Breast epithelium (tissue), 4 donors: ENCODE measurements at regions not wholly inside any gene's neighbourhood (a gene's known extent, or its start where the extent isn't known, plus 50 kb on each side); places are given as distances from the start of the nearest gene placed in this dataset.

Experiments
- DNase-seq, 2 donors: peaks; one replicate each; pipeline ENCODE4 v3.0.0-alpha.2; 2019; ENCODE audit warnings: low spot score in 2 of 2
- H3K27ac ChIP-seq, 2 donors: fragments of 200-600 bp; sonication (generic) in 1 of 2; one replicate each; pipeline ENCODE4 v1.5.1; 2016 to 2019; ENCODE audit warnings: mild to moderate bottlenecking in 1 of 2
- H3K27me3 ChIP-seq, 2 donors: fragments of 200-600 bp; sonication (generic) in 1 of 2; one replicate each; pipeline versions ENCODE4 v1.5.1 to v1.6.0; 2017 to 2019; ENCODE audit warnings: control low read depth in 1 of 2, mild to moderate bottlenecking in 1 of 2
- H3K36me3 ChIP-seq: fragments of 200-600 bp; one replicate; pipeline ENCODE4 v1.5.1; 2019
- H3K4me1 ChIP-seq, 2 donors: fragments of 200-600 bp; sonication (generic); one replicate each; pipeline ENCODE4 v1.5.1; 2016 to 2019; ENCODE audit warnings: control low read depth in 1 of 2
- H3K4me3 ChIP-seq, 3 donors: fragments of 200-600 bp; sonication (generic); 1 replicate in 2 of 3; 2 replicates in 1 of 3; pipeline ENCODE4 v1.5.1; 2016 to 2019; ENCODE audit warnings: mild to moderate bottlenecking in 3 of 3, moderate library complexity in 2 of 3
- H3K9me3 ChIP-seq, 2 donors: fragments of 200-600 bp; sonication (generic) in 1 of 2; one replicate each; pipeline ENCODE4 v1.5.1; 2016 to 2019; ENCODE audit warnings: control low read depth in 1 of 2
- POLR2A ChIP-seq: fragments of 450-650 bp; IDR thresholded peaks from one replicate; pipeline ENCODE4 v1.6.1; 2016; ENCODE audit warnings: antibody characterized with exemption, mild to moderate bottlenecking, moderate library complexity
- POLR2AphosphoS5 ChIP-seq, 3 donors: sonication (generic); formaldehyde crosslinking; IDR thresholded peaks; one replicate each; pipeline ENCODE4 v1.6.1; 2017; ENCODE audit warnings: antibody characterized with exemption in 3 of 3
- intact Hi-C: fragments of 100-400 bp; cut with DNase I; formaldehyde crosslinking; loops from one replicate; pipeline ENCODE4 v1.15.1; 2023; ENCODE audit warnings: low total_unique reads
- TF ChIP-seq, protein P1 (sequence below), 3 donors: fragments of 450-650 bp; IDR thresholded peaks; one replicate each; pipeline ENCODE4 v1.5.1; 2016 to 2017; ENCODE audit warnings: antibody characterized with exemption in 3 of 3, mild to moderate bottlenecking in 3 of 3, moderate library complexity in 3 of 3

DNA sequence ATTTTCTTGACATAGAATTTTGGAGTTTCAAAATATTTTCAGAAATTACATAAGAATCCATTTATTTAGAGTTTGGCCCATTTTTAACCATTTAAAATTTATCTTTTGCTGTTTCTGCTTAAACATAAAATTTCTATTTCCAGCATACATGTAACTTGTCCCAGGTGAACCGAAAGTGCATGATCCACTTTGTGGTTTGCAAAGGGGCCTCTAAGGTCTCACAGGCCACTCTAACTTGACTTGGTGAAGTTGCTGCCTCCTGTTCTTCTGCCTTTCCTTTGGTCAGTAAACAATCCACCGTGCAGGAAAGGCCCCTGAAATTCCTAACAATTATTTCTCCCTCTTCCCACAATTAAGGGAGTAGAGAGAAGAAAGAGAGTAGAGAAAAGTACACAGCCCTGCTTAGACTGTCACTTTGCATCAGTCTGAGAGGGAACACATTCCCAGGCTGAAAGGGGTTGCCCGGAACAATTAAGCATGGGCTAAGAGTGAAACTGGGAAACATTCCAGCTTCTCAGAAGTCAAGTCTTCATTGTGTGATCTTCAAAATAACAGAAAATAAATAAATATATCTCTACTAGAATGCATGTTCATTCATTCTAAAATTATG lies 79.5 kb upstream of the SEMA3A start:
- Histone ChIP-seq H3K9me3 (no peaks in the 10 kb centered on the region), H3K27ac (no peak overlapping the region), H3K36me3 (no peaks in the 10 kb centered on the region), H3K4me3 (no peak overlapping the region), H3K4me1 (no peaks in the 10 kb centered on the region), H3K27me3 (no peaks in the 10 kb centered on the region)
- intact Hi-C loops = no loop called here
- TF ChIP-seq, protein P1, sequence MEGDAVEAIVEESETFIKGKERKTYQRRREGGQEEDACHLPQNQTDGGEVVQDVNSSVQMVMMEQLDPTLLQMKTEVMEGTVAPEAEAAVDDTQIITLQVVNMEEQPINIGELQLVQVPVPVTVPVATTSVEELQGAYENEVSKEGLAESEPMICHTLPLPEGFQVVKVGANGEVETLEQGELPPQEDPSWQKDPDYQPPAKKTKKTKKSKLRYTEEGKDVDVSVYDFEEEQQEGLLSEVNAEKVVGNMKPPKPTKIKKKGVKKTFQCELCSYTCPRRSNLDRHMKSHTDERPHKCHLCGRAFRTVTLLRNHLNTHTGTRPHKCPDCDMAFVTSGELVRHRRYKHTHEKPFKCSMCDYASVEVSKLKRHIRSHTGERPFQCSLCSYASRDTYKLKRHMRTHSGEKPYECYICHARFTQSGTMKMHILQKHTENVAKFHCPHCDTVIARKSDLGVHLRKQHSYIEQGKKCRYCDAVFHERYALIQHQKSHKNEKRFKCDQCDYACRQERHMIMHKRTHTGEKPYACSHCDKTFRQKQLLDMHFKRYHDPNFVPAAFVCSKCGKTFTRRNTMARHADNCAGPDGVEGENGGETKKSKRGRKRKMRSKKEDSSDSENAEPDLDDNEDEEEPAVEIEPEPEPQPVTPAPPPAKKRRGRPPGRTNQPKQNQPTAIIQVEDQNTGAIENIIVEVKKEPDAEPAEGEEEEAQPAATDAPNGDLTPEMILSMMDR (IDR thresholded peaks at IDR 0.05) = no peak
- TF ChIP-seq POLR2AphosphoS5 (IDR thresholded peaks at IDR 0.05) (no peak), POLR2A (no peak)
- no peak for DNase-seq

DNA sequence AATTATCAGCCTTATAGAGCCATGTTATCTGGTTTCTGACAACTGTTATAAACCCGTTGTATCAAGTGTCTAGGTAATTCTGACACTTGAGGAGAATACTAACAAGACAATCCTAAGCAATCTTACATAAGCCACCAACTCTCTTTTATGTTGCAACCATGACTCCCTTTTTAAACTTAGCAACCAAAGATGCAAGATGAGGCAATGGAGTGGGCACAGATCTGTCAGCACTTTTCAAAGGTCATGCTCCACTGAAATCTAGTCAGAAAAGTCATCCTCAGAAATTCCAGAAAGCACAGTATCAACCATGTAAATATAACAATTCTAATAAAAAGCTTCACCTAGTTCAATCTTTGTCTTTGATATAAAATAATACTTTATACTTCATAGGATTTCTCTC lies 77.0 kb upstream of the SEMA3A start:
- TF ChIP-seq POLR2AphosphoS5 (IDR thresholded peaks at IDR 0.05) (no peak), POLR2A (no peak)
- TF ChIP-seq, protein P1 (IDR thresholded peaks at IDR 0.05) = no peak
- H3K36me3 ChIP-seq = no peaks in the 10 kb centered on the region
- no peak overlapping the region for H3K27ac ChIP-seq
- no peaks in the 10 kb centered on the region for H3K9me3 ChIP-seq
- DNase-seq = no peak
- no peaks in the 10 kb centered on the region for H3K4me1 ChIP-seq
- no peak overlapping the region for H3K4me3 ChIP-seq
- H3K27me3 ChIP-seq = no peaks in the 10 kb centered on the region
- intact Hi-C loops = no loop called here

DNA sequence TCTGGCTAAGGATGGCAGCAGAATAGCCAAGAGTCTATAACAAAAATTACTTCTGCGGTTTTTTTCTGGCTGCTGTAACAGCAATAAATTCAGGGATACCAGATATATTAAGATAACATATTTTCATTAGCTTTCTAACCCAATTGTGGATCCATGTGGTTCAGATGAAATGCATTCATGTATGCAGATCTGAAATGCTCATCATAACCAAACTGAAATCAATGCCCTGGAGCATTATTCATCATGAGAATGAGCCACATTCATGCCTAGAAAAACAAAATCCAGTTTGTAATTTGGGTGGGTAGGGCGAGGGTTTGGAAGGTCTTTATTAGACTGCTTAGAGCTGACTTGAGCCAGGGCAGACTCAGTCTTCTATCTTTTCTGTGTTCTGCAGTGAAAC lies 69.8 kb upstream of the SEMA3A start:
- TF ChIP-seq, protein P1 (IDR thresholded peaks at IDR 0.05) = no peak
- no peak for TF ChIP-seq POLR2A
- no peak for TF ChIP-seq POLR2AphosphoS5 (IDR thresholded peaks at IDR 0.05)
- intact Hi-C loops = no loop called here
- Histone ChIP-seq H3K27me3 (no peaks in the 10 kb centered on the region), H3K4me1 (no peaks in the 10 kb centered on the region), H3K4me3 (no peak overlapping the region), H3K27ac (no peak overlapping the region), H3K9me3 (no peaks in the 10 kb centered on the region), H3K36me3 (no peaks in the 10 kb centered on the region)
- no peak for DNase-seq

DNA sequence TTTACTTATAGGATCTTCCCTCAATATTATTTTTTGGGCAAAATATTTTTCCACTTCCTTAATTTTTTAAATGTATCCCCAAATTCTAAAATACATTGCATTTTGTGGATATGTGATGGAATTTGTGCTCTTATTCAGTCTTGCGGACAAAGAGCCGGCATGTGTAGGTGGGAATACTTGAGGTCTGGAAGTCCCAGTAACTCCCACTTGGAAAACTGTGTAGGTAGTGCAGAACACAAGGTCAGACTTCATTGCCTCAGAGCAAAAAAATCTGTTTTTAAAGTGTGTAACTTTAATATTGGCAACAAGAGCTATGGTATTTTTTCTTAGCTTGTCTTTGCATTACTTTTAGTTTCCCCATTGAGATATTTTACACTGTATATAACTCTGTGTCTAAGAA lies 68.5 kb upstream of the SEMA3A start:
- TF ChIP-seq POLR2AphosphoS5 (IDR thresholded peaks at IDR 0.05) = no peak
- TF ChIP-seq, protein P1 (IDR thresholded peaks at IDR 0.05) = no peak
- TF ChIP-seq POLR2A = no peak
- no peak for DNase-seq
- H3K27me3 ChIP-seq = no peaks in the 10 kb centered on the region
- no peak overlapping the region for H3K27ac ChIP-seq
- no peaks in the 10 kb centered on the region for H3K4me1 ChIP-seq
- H3K9me3 ChIP-seq = no peaks in the 10 kb centered on the region
- intact Hi-C loops = no loop called here
- H3K4me3 ChIP-seq = no peak overlapping the region
- H3K36me3 ChIP-seq = no peaks in the 10 kb centered on the region

GRCh38 chr7:84261509-84261908 lies 66.9 kb upstream of the SEMA3A start:
- DNase-seq = no peak
- Histone ChIP-seq H3K4me1 (no peaks in the 10 kb centered on the region), H3K27ac (no peak overlapping the region), H3K36me3 (no peaks in the 10 kb centered on the region), H3K27me3 (no peaks in the 10 kb centered on the region), H3K9me3 (no peaks in the 10 kb centered on the region), H3K4me3 (no peak overlapping the region)
- intact Hi-C loops = no loop called here
- TF ChIP-seq, protein P1 (IDR thresholded peaks at IDR 0.05) = no peak
- TF ChIP-seq POLR2AphosphoS5 (IDR thresholded peaks at IDR 0.05) (no peak), POLR2A (no peak)
